IMR-90 (cell line): ENCODE measurements at regions not wholly inside any gene's neighbourhood (a gene's known extent, or its start where the extent isn't known, plus 50 kb on each side); places are given as distances from the start of the nearest gene placed in this dataset.

Source experiments
- ATAC-seq: fragments of 200-7000 bp; cut with Tn5 transposase; 2 replicates; pipeline ENCODE4 v1.9.1; 2020; ENCODE audit warnings: low read depth, mild to moderate bottlenecking, moderate library complexity
- BruUV-seq: library from RNA; stranded (reverse); fragments of 400-500 nt; replicated peaks from 2 replicates; lab custom pipeline; 2021; lab: Mats Ljungman, UMichigan
- CTCF ChIA-PET: fragments of 300-600 bp; formaldehyde crosslinking; extraction: SDS; loops from one replicate; lab custom pipeline; 2021; ENCODE audit warnings: antibody characterized with exemption; lab: Yijun Ruan, JAX
- POLR2A ChIA-PET: fragments of 300-600 bp; sonication (Branson Sonifier 250); formaldehyde crosslinking; loops from one replicate; lab custom pipeline; 2022; ENCODE audit warnings: antibody characterized with exemption; ENCODE audit not compliant: unreplicated experiment; lab: Charles Lee
- DNase-seq: peaks from one replicate; pipeline ENCODE4 v3.0.0; 2013
- H2AFZ ChIP-seq: replicated peaks from 2 replicates; pipeline ENCODE3; 2013; ENCODE audit warnings: low read length, mild to moderate bottlenecking; ENCODE audit not compliant: poor library complexity
- H2AK5ac ChIP-seq: 2 replicates; pipeline ENCODE4 v1.6.1; 2013; ENCODE audit warnings: low read depth, low read length, inconsistent platforms
- H2AK9ac ChIP-seq: replicated peaks from 2 replicates; pipeline ENCODE3; 2013; ENCODE audit warnings: mild to moderate bottlenecking, low read depth, low read length, moderate library complexity; ENCODE audit not compliant: poor library complexity
- H2BK120ac ChIP-seq: 2 replicates; pipeline ENCODE4 v1.6.1; 2013; ENCODE audit warnings: low read depth, low read length, inconsistent platforms
- H2BK15ac ChIP-seq: 3 replicates; pipeline ENCODE4 v1.6.1; 2013; ENCODE audit warnings: low read depth, low read length, inconsistent platforms
- H2BK20ac ChIP-seq: 2 replicates; pipeline ENCODE4 v1.6.1; 2013; ENCODE audit warnings: low read depth, mild to moderate bottlenecking, inconsistent platforms, low read length, moderate library complexity
- H2BK5ac ChIP-seq: 2 replicates; pipeline ENCODE4 v1.6.1; 2013; ENCODE audit warnings: mild to moderate bottlenecking, low read depth, low read length, inconsistent platforms; ENCODE audit not compliant: poor library complexity, severe bottlenecking
- H3K14ac ChIP-seq: replicated peaks from 2 replicates; pipeline ENCODE4 v1.6.1; 2013; ENCODE audit warnings: low read depth, low read length, inconsistent platforms
- H3K18ac ChIP-seq: 2 replicates; pipeline ENCODE4 v1.6.1; 2013; ENCODE audit warnings: low read depth, low read length, control low read depth
- H3K23ac ChIP-seq: 2 replicates; pipeline ENCODE4 v1.6.1; 2013; ENCODE audit warnings: low read depth, low read length, inconsistent platforms
- H3K27ac ChIP-seq: 2 replicates; pipeline ENCODE4 v1.5.1; 2013; ENCODE audit warnings: mild to moderate bottlenecking, control low read depth, low read length; ENCODE audit not compliant: insufficient read depth
- H3K27me3 ChIP-seq: 2 replicates; pipeline ENCODE4 v1.6.1; 2013; ENCODE audit warnings: low read length; ENCODE audit not compliant: control insufficient read depth, insufficient read depth
- H3K36me3 ChIP-seq: 2 replicates; pipeline ENCODE4 v1.6.1; 2013; ENCODE audit warnings: low read length, mixed read lengths; ENCODE audit not compliant: control insufficient read depth, insufficient read depth
- H3K4ac ChIP-seq: 2 replicates; pipeline ENCODE4 v1.6.1; 2013; ENCODE audit warnings: low read depth, low read length, inconsistent platforms
- H3K4me1 ChIP-seq: 2 replicates; pipeline ENCODE4 v1.6.1; 2013; ENCODE audit warnings: low read length, mixed read lengths; ENCODE audit not compliant: control insufficient read depth, insufficient read depth
- H3K4me2 ChIP-seq: 2 replicates; pipeline ENCODE4 v1.6.1; 2013; ENCODE audit warnings: low read depth, mild to moderate bottlenecking, control low read depth, low read length, moderate library complexity
- H3K4me3 ChIP-seq: 2 replicates; pipeline ENCODE4 v1.5.1; 2013; ENCODE audit warnings: low read depth, mild to moderate bottlenecking, control low read depth, low read length, moderate library complexity; ENCODE audit not compliant: insufficient read depth
- H3K56ac ChIP-seq: 2 replicates; pipeline ENCODE4 v1.6.1; 2013; ENCODE audit warnings: low read length, inconsistent platforms; ENCODE audit not compliant: insufficient read depth; ENCODE audit errors: extremely low read depth
- H3K79me1 ChIP-seq, 2 experiments: 2 replicates each; pipeline ENCODE4 v1.6.1; 2013; ENCODE audit warnings: low read length in 2 of 2, inconsistent platforms in 1 of 2, low read depth in 1 of 2
- H3K9ac ChIP-seq: 2 replicates; pipeline ENCODE4 v1.6.1; 2013; ENCODE audit warnings: low read depth, low read length, control low read depth
- H3K9me1 ChIP-seq: 2 replicates; pipeline ENCODE4 v1.6.1; 2013; ENCODE audit warnings: low read length, inconsistent platforms; ENCODE audit not compliant: insufficient read depth
- H3K9me3 ChIP-seq: 2 replicates; pipeline ENCODE4 v1.6.1; 2013; ENCODE audit warnings: low read length; ENCODE audit not compliant: control insufficient read depth, insufficient read depth
- H4K20me1 ChIP-seq: 2 replicates; pipeline ENCODE4 v1.6.1; 2013; ENCODE audit warnings: low read length, inconsistent platforms; ENCODE audit not compliant: insufficient read depth
- H4K5ac ChIP-seq: 2 replicates; pipeline ENCODE4 v1.6.1; 2013; ENCODE audit warnings: mild to moderate bottlenecking, low read depth, low read length, control low read depth
- H4K8ac ChIP-seq, 2 experiments: 2 replicates each; pipeline ENCODE4 v1.6.1; 2013; ENCODE audit warnings: low read depth in 2 of 2, low read length in 2 of 2, control low read depth in 1 of 2, inconsistent platforms in 1 of 2
- H4K91ac ChIP-seq: 2 replicates; pipeline ENCODE4 v1.6.1; 2013; ENCODE audit warnings: low read depth, low read length, inconsistent platforms; ENCODE audit not compliant: insufficient read depth
- CEBPB ChIP-seq: IDR thresholded peaks from 2 replicates; pipeline ENCODE4 v1.6.1; 2012; ENCODE audit warnings: low read depth, low read length, improper control_type of control experiment
- CTCF ChIP-seq: conservative IDR thresholded peaks from 2 replicates; pipeline ENCODE4 v1.5.1; 2012; ENCODE audit warnings: mild to moderate bottlenecking, low read depth, low read length, improper control_type of control experiment
- ELK1 ChIP-seq: fragments of 150-350 bp; IDR thresholded peaks from 2 replicates; pipeline ENCODE4 v1.6.1; 2016; ENCODE audit warnings: low read depth, mild to moderate bottlenecking, low read length, moderate library complexity, borderline replicate concordance
- MXI1 ChIP-seq: IDR thresholded peaks from 2 replicates; pipeline ENCODE4 v1.6.1; 2012; ENCODE audit warnings: low read depth, mild to moderate bottlenecking, low read length, moderate library complexity, borderline replicate concordance
- RAD21 ChIP-seq: IDR thresholded peaks from 2 replicates; pipeline ENCODE4 v1.6.1; 2012; ENCODE audit warnings: low read length, improper control_type of control experiment
- RCOR1 ChIP-seq: IDR thresholded peaks from 2 replicates; pipeline ENCODE4 v1.6.1; 2012; ENCODE audit warnings: mild to moderate bottlenecking, low read length, improper control_type of control experiment; ENCODE audit not compliant: insufficient replicate concordance
- SMC3 ChIP-seq: fragments of 150-350 bp; IDR thresholded peaks from 2 replicates; pipeline ENCODE4 v1.6.1; 2016; ENCODE audit warnings: low read depth, mild to moderate bottlenecking, antibody characterized with exemption, low read length, moderate library complexity
- USF2 ChIP-seq: fragments of 150-350 bp; IDR thresholded peaks from 2 replicates; pipeline ENCODE4 v1.6.1; 2017; ENCODE audit warnings: mild to moderate bottlenecking, antibody characterized with exemption, low read length, low read depth
- WGBS, 2 experiments: methylation state at CpG; one replicate each; pipeline versions ENCODE4 v1.1.5 to v1.1.7; 2013; ENCODE audit warnings: missing lambda C conversion rate in 2 of 2; ENCODE audit not compliant: insufficient read length in 1 of 2; ENCODE audit errors: extremely low coverage in 2 of 2; 5-methylcytosine and 5-hydroxymethylcytosine counted together
- dilution Hi-C: fragments of 300-500 bp; cut with HindIII; formaldehyde crosslinking; loops from one replicate; pipeline ENCODE4 v1.14.3; 2018; ENCODE audit warnings: low sequenced_read_pairs; ENCODE audit not compliant: unreplicated experiment
- in situ Hi-C: fragments of 300-500 bp; cut with MboI; formaldehyde crosslinking; loops from 3 replicates; pipeline ENCODE4 v1.14.3; 2019; ENCODE audit warnings: low sequenced_read_pairs, inconsistent platforms, mixed read lengths
- intact Hi-C: fragments of 100-400 bp; cut with micrococcal nuclease; formaldehyde crosslinking; loops from 2 replicates; pipeline ENCODE4 v1.10.0; 2022

GRCh38 chr6:103979308-103979707, 880.4 kb downstream of the HACE1 start:
- Histone ChIP-seq H3K23ac (no peak overlapping the region), H3K4ac (no peak overlapping the region), H2BK5ac (no peak overlapping the region), H2AK9ac (no peak overlapping the region), H4K91ac (no peak overlapping the region), H2BK120ac (no peak overlapping the region), H2AK5ac (no peak overlapping the region), H3K27ac (no peak overlapping the region), H4K5ac (no peak overlapping the region), H3K9me1 (no peaks in the 10 kb centered on the region), H4K8ac (no peak overlapping the region), H2BK15ac (no peak overlapping the region), H2AFZ (no peak overlapping the region), H3K4me1 (no peaks in the 10 kb centered on the region), H3K79me1 (no peaks in the 10 kb centered on the region), H4K20me1 (no peaks in the 10 kb centered on the region), H3K4me2 (no peak overlapping the region), H3K9me3 (no peaks in the 10 kb centered on the region), H3K27me3 (no peaks in the 10 kb centered on the region), H3K9ac (no peak overlapping the region), H3K4me3 (no peak overlapping the region), H2BK20ac (no peak overlapping the region), H3K56ac (no peak overlapping the region), H3K36me3 (no peaks in the 10 kb centered on the region), H3K14ac (no peak overlapping the region), H3K18ac (no peak overlapping the region)
- in situ Hi-C loops (no loop called here), dilution Hi-C loops (no loop called here), intact Hi-C loops (no loop called here)
- no peak for ATAC-seq
- TF ChIP-seq CEBPB = no peak
- no peak for TF ChIP-seq USF2
- TF ChIP-seq MXI1 = no peak
- no peak for TF ChIP-seq RCOR1
- no peak for TF ChIP-seq SMC3
- no peak for TF ChIP-seq ELK1
- TF ChIP-seq RAD21 = no peak
- no peak for TF ChIP-seq CTCF
- POLR2A ChIA-PET = no interaction called here
- BruUV-seq = no TSS peak
- no peak for DNase-seq
- CTCF ChIA-PET = no interaction called here
- WGBS, 2 experiments = no CpG with 5 or more reads among the region's 2 CpGs
